IPS DF 6.9 (cell line): ENCODE measurements at regions not wholly inside any gene's neighbourhood (a gene's known extent, or its start where the extent isn't known, plus 50 kb on each side); places are given as distances from the start of the nearest gene placed in this dataset.
"Not testable (repeated sequence)": the region's sequence is repeated elsewhere in the genome, so short reads cannot be mapped to it uniquely, and the experiment has no call there.

Experiments used
- DNase-seq: peaks from one replicate; pipeline ENCODE4 v3.0.0-alpha.2; 2013; ENCODE audit warnings: low read depth, low spot score
- H3K27ac ChIP-seq: one replicate; pipeline ENCODE4 v1.5.1; 2013; ENCODE audit warnings: low read length, control low read depth
- H3K27me3 ChIP-seq: 2 replicates; pipeline ENCODE4 v1.6.1; 2013; ENCODE audit warnings: mild to moderate bottlenecking, low read length; ENCODE audit not compliant: control insufficient read depth, insufficient read depth
- H3K36me3 ChIP-seq: 2 replicates; pipeline ENCODE4 v1.6.1; 2013; ENCODE audit warnings: low read length; ENCODE audit not compliant: control insufficient read depth, insufficient read depth
- H3K4me1 ChIP-seq: 2 replicates; pipeline ENCODE4 v1.6.1; 2013; ENCODE audit warnings: low read length; ENCODE audit not compliant: control insufficient read depth, insufficient read depth
- H3K4me3 ChIP-seq: 2 replicates; pipeline ENCODE4 v1.5.1; 2013; ENCODE audit warnings: mild to moderate bottlenecking, low read length
- H3K9me3 ChIP-seq: 2 replicates; pipeline ENCODE4 v1.6.1; 2013; ENCODE audit warnings: low read length, inconsistent platforms; ENCODE audit not compliant: control insufficient read depth, insufficient read depth
- WGBS: extraction: QIAGEN DNeasy Blood & Tissue Kit; methylation state at CpG from one replicate; pipeline ENCODE4 v1.1.7; 2013; ENCODE audit warnings: mixed read lengths, missing lambda C conversion rate; ENCODE audit not compliant: insufficient read length, insufficient coverage; 5-methylcytosine and 5-hydroxymethylcytosine counted together

DNA sequence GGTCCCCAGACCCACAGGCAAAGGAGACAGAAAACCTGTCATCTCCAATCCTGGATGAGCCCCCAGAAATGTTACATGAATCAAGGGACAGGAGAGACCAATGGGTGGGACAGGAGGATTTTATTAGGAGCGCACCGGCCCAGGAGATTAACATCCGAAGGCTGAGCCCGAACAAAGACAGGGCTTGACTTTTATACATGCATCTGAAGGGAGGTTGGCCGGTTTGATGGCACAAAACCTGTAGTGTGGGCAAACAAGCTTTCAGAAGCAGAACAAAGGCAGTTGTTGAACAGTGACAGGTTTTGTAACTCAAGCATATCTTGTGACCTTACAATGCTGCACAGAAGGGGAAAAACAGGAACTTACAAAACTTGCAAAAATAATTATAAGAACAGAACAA lies 83.9 kb upstream of the GPR6 start:
- no peak overlapping the region for H3K27ac ChIP-seq
- no peaks in the 10 kb centered on the region for H3K27me3 ChIP-seq
- no peak overlapping the region for H3K4me3 ChIP-seq
- WGBS = no CpG with 5 or more reads among the region's 5 CpGs
- H3K36me3 ChIP-seq = no peaks in the 10 kb centered on the region
- peaks cover 2% of the 10 kb centered on the region for H3K9me3 ChIP-seq
- no peak for DNase-seq
- peaks cover 3% of the 10 kb centered on the region; the same call in 1 of the 2 replicates for H3K4me1 ChIP-seq

DNA sequence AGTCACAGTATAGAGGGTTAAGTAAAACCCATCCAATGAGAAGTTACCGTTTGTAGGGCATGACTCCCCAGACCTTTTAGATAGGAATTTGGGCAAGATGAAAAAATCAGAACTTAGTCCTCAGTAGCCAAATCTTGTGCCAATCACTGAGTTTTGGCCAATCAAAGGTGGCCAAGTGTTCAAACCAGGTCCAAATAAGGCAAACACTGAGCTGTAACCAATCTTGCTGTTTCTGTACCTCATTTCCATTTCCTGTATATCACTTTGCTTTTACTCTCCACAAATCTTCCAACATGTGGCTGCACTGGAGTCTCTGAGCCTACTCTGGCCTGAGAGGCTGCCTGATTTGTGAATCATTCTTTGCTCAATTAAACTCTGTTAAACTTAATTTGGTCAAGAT lies 81.8 kb upstream of the GPR6 start:
- H3K27me3 ChIP-seq = no peaks in the 10 kb centered on the region
- no peaks in the 10 kb centered on the region for H3K36me3 ChIP-seq
- peaks cover 3% of the 10 kb centered on the region; the same call in 1 of the 2 replicates for H3K4me1 ChIP-seq
- H3K9me3 ChIP-seq = peaks cover 2% of the 10 kb centered on the region
- no CpG with 5 or more reads among the region's 1 CpG for WGBS
- no peak for DNase-seq
- no peak overlapping the region for H3K27ac ChIP-seq
- no peak overlapping the region for H3K4me3 ChIP-seq

DNA sequence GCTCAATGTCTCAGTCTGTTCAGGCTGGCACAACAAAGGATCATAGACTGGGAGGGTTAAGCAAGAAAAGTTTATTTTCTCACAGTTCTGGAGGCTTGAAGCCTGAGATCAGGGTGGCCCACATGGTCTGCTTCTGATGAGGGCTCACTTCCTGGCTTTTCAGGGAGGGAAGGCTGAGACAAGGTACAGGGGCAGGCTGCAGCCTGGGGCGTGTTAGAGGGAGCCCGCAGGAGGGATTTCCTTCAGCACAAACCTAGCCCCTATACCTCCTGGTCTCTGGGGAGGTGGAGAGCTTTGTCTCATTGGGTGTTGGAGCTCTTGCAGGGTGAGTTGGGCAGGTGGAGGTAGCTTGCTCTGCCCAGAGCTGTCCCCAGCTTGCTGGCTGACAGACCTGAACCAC lies 81.1 kb upstream of the GPR6 start:
- H3K4me3 ChIP-seq = no peak overlapping the region
- no peak overlapping the region for H3K27ac ChIP-seq
- DNase-seq = no peak
- H3K9me3 ChIP-seq = peaks cover 2% of the 10 kb centered on the region
- peaks cover 3% of the 10 kb centered on the region; the same call in 1 of the 2 replicates for H3K4me1 ChIP-seq
- H3K27me3 ChIP-seq = no peaks in the 10 kb centered on the region
- WGBS = no CpG with 5 or more reads among the region's 2 CpGs
- no peaks in the 10 kb centered on the region for H3K36me3 ChIP-seq

- WGBS = no CpG with 5 or more reads among the region's 2 CpGs
- Histone ChIP-seq H3K27me3 (no peaks in the 10 kb centered on the region), H3K4me3 (no peak overlapping the region), H3K27ac (no peak overlapping the region), H3K9me3 (peaks cover 2% of the 10 kb centered on the region), H3K4me1 (peaks cover 2% of the 10 kb centered on the region; the same call in 1 of the 2 replicates), H3K36me3 (no peaks in the 10 kb centered on the region)
- no peak for DNase-seq
Measured at GRCh38 chr6:109897561-109898080, 80.5 kb upstream of the GPR6 start.

DNA sequence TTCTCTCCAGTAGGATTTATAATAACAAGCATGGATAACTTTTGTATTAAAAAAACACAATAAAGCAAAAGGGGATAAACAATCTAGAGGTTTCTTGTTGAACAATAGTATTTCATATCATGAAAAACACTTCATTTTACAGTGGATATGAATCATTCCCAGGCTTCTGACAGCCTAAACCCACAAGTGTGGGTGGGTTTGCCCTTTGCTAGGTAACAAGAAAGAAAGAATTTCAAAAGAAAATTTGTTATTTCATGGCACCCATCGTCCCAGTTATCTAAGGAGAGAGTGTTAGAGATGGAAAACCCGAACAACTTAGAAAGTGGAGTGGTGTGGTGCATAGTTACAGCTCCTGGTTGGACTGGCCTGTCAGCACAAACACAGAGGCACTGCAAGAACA lies 76.1 kb upstream of the GPR6 start:
- no peak for DNase-seq
- Histone ChIP-seq H3K4me3 (no peak overlapping the region), H3K27me3 (no peaks in the 10 kb centered on the region), H3K27ac (no peak overlapping the region), H3K9me3 (no peaks in the 10 kb centered on the region), H3K36me3 (no peaks in the 10 kb centered on the region), H3K4me1 (0 out of 2 replicates have a peak, but pooled peaks cover 2% of the 10 kb centered on the region)
- no CpG with 5 or more reads among the region's 2 CpGs for WGBS

DNA sequence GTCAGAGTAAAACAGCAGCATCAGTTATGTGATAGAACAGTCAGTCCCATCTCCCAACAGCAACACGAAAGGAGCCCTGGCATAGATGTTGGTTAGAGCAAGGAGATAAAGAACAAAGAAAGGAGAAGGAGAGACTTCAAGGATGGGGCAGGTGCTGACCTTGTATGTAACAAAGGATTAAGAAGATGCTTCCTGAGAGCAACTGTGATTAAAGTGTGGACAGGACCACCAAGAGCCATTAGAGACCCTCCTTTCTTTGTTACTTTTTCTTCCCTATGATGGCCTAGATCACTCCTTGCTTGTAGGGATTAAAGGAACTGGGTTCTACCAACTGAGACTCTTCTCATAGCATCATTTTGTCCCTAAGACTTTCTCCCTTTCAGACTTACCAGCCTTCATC lies 75.2 kb upstream of the GPR6 start:
- no peak overlapping the region for H3K27ac ChIP-seq
- no peaks in the 10 kb centered on the region for H3K27me3 ChIP-seq
- 0 out of 2 replicates have a peak, but pooled peaks cover 2% of the 10 kb centered on the region for H3K4me1 ChIP-seq
- H3K4me3 ChIP-seq = no peak overlapping the region
- no CpG with 5 or more reads among the region's 1 CpG for WGBS
- H3K36me3 ChIP-seq = no peaks in the 10 kb centered on the region
- no peak for DNase-seq
- H3K9me3 ChIP-seq = no peaks in the 10 kb centered on the region

DNA sequence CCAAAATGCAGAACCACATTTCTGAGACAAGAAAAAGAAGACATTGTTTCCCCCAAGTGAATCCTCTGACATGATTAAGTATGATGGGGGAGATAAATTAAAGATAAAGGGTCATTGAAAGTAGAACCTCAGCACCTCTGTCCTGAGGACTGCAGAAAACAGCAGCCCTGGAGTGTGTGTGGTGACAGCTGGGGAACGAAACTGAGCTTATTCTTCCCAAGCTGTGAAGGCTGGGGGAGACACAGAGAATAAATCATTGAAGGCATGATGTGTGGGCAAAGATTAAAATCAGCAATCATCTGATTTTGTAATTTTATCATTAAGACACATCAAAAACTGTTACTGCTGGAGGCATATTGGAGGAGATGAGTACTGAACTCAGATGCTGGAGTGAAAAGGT lies 67.5 kb upstream of the GPR6 start:
- H3K9me3 ChIP-seq = no peaks in the 10 kb centered on the region
- no peak for DNase-seq
- H3K4me1 ChIP-seq = no peaks in the 10 kb centered on the region
- no peaks in the 10 kb centered on the region for H3K27me3 ChIP-seq
- H3K36me3 ChIP-seq = no peaks in the 10 kb centered on the region
- no peak overlapping the region for H3K27ac ChIP-seq
- no peak overlapping the region for H3K4me3 ChIP-seq
- no CpG with 5 or more reads among the region's 1 CpG for WGBS

- no CpG with 5 or more reads among the region's 3 CpGs for WGBS
- no peak for DNase-seq
Measured at GRCh38 chr6:109912118-109912517, 66.0 kb upstream of the GPR6 start.

GRCh38 chr6:109912952-109913351 lies 65.2 kb upstream of the GPR6 start:
- no peak overlapping the region for H3K4me3 ChIP-seq
- H3K9me3 ChIP-seq = no peaks in the 10 kb centered on the region
- no peaks in the 10 kb centered on the region for H3K27me3 ChIP-seq
- no peak for DNase-seq
- no CpG with 5 or more reads among the region's 3 CpGs for WGBS
- H3K36me3 ChIP-seq = no peaks in the 10 kb centered on the region
- no peaks in the 10 kb centered on the region for H3K4me1 ChIP-seq
- H3K27ac ChIP-seq = no peak overlapping the region

More at GRCh38 chr6:109912118-109912517, 66.0 kb upstream of the GPR6 start:
- Histone ChIP-seq H3K36me3 (no peaks in the 10 kb centered on the region), H3K27ac (no peak overlapping the region), H3K27me3 (no peaks in the 10 kb centered on the region), H3K4me1 (no peaks in the 10 kb centered on the region), H3K4me3 (no peak overlapping the region), H3K9me3 (no peaks in the 10 kb centered on the region)

GRCh38 chr6:109915748-109916147 lies 62.4 kb upstream of the GPR6 start:
- no CpG with 5 or more reads among the region's 1 CpG for WGBS
- not testable (repeated sequence) for H3K4me3 ChIP-seq, H3K27me3 ChIP-seq, H3K9me3 ChIP-seq, H3K27ac ChIP-seq, DNase-seq, H3K36me3 ChIP-seq, H3K4me1 ChIP-seq

DNA sequence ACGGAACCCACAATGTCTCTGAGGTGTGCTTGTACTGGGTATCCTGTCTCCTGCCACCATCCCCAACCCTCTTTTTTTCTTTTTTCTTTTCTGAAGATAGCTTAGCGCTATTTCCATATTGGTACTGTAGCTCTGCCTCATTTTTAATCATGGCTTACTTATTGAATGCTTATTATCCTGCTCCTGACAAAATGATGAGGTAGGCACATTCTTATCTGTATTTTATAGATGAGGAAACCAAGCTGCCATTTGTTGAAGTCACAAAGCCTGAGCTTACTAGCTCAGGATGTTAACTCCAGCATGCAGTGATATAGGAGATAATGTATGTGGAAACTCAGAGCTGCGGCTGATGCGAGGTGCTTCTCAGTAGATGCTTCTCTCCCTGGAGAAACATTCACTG lies 61.4 kb upstream of the GPR6 start:
- no peaks in the 10 kb centered on the region for H3K4me1 ChIP-seq
- H3K9me3 ChIP-seq = no peaks in the 10 kb centered on the region
- H3K36me3 ChIP-seq = no peaks in the 10 kb centered on the region
- no peak for DNase-seq
- no CpG with 5 or more reads among the region's 4 CpGs for WGBS
- H3K27me3 ChIP-seq = no peaks in the 10 kb centered on the region
- no peak overlapping the region for H3K4me3 ChIP-seq
- no peak overlapping the region for H3K27ac ChIP-seq
